T-helper 1 cell treated with Interleukin-12 subunit alpha and Interleukin-12 subunit beta and Interleukin-4 antibody, amounts not matched to agents 30 μg/mL and 1 μg/mL, for 36 hours (primary cell): ENCODE measurements at regions not wholly inside any gene's neighbourhood (a gene's known extent, or its start where the extent isn't known, plus 50 kb on each side); places are given as distances from the start of the nearest gene placed in this dataset.
"Not testable (repeated sequence)": the region's sequence is repeated elsewhere in the genome, so short reads cannot be mapped to it uniquely, and the experiment has no call there.

Source experiments
- H3K27ac Mint-ChIP-seq: one replicate; pipeline ENCODE4 v1.8.0; 2021; ENCODE audit warnings: mild to moderate bottlenecking, mixed read lengths
- H3K27me3 Mint-ChIP-seq: one replicate; pipeline ENCODE4 v1.8.0; 2021; ENCODE audit warnings: low read depth, mixed read lengths
- H3K36me3 Mint-ChIP-seq: one replicate; pipeline ENCODE4 v1.8.0; 2021; ENCODE audit warnings: low read depth, mixed read lengths
- H3K4me1 Mint-ChIP-seq: one replicate; pipeline ENCODE4 v1.8.0; 2021; ENCODE audit warnings: low read depth, mixed read lengths
- H3K4me3 Mint-ChIP-seq: one replicate; pipeline ENCODE4 v1.8.0; 2021; ENCODE audit warnings: mild to moderate bottlenecking, moderate library complexity, mixed read lengths
- H3K9me3 Mint-ChIP-seq: one replicate; pipeline ENCODE4 v1.8.0; 2021; ENCODE audit warnings: mixed read lengths

- Mint-ChIP-seq H3K4me3 (no peak overlapping the region), H3K27ac (no peak overlapping the region), H3K36me3 (no peaks in the 10 kb centered on the region), H3K9me3 (no peaks in the 10 kb centered on the region), H3K4me1 (no peaks in the 10 kb centered on the region), H3K27me3 (peaks cover 3% of the 10 kb centered on the region)
Measured at GRCh38 chr6:11486959-11487358, 50.6 kb upstream of the TMEM170B start.

GRCh38 chr6:11486486-11486885 is 51.1 kb upstream of the TMEM170B start:
- no peaks in the 10 kb centered on the region for H3K4me1 Mint-ChIP-seq
- no peak overlapping the region for H3K4me3 Mint-ChIP-seq
- H3K9me3 Mint-ChIP-seq, result no peaks in the 10 kb centered on the region
- H3K27ac Mint-ChIP-seq, result no peak overlapping the region
- peaks cover 3% of the 10 kb centered on the region for H3K27me3 Mint-ChIP-seq
- no peaks in the 10 kb centered on the region for H3K36me3 Mint-ChIP-seq

- Mint-ChIP-seq H3K27ac (no peak overlapping the region), H3K4me3 (no peak overlapping the region), H3K9me3 (no peaks in the 10 kb centered on the region), H3K27me3 (peaks cover 3% of the 10 kb centered on the region), H3K4me1 (no peaks in the 10 kb centered on the region), H3K36me3 (no peaks in the 10 kb centered on the region)
Measured at GRCh38 chr6:11486051-11486450, 51.5 kb upstream of the TMEM170B start.

- H3K9me3 Mint-ChIP-seq, result no peaks in the 10 kb centered on the region
- no peak overlapping the region for H3K4me3 Mint-ChIP-seq
- H3K4me1 Mint-ChIP-seq, result no peaks in the 10 kb centered on the region
- H3K27me3 Mint-ChIP-seq, result peaks cover 3% of the 10 kb centered on the region
- H3K27ac Mint-ChIP-seq, result no peak overlapping the region
- no peaks in the 10 kb centered on the region for H3K36me3 Mint-ChIP-seq
Measured at GRCh38 chr6:11485271-11485670, 52.3 kb upstream of the TMEM170B start.

- H3K4me1 Mint-ChIP-seq, result no peaks in the 10 kb centered on the region
- H3K36me3 Mint-ChIP-seq, result no peaks in the 10 kb centered on the region
- H3K4me3 Mint-ChIP-seq, result no peak overlapping the region
- no peaks in the 10 kb centered on the region for H3K9me3 Mint-ChIP-seq
- H3K27ac Mint-ChIP-seq, result no peak overlapping the region
- peaks cover 3% of the 10 kb centered on the region for H3K27me3 Mint-ChIP-seq
Measured at GRCh38 chr6:11484441-11484840, 53.1 kb upstream of the TMEM170B start.

GRCh38 chr6:11482616-11483015 is 54.9 kb upstream of the TMEM170B start:
- Mint-ChIP-seq H3K27ac (no peak overlapping the region), H3K4me3 (no peak overlapping the region), H3K27me3 (peaks cover 6% of the 10 kb centered on the region), H3K4me1 (no peaks in the 10 kb centered on the region), H3K9me3 (no peaks in the 10 kb centered on the region), H3K36me3 (no peaks in the 10 kb centered on the region)

- Mint-ChIP-seq H3K27ac (no peak overlapping the region), H3K9me3 (peaks cover 6% of the 10 kb centered on the region), H3K4me3 (no peak overlapping the region), H3K4me1 (no peaks in the 10 kb centered on the region), H3K36me3 (no peaks in the 10 kb centered on the region), H3K27me3 (peaks cover 20% of the 10 kb centered on the region)
Measured at GRCh38 chr6:11480541-11480940, 57.0 kb upstream of the TMEM170B start.

- Mint-ChIP-seq H3K9me3 (peaks cover 6% of the 10 kb centered on the region), H3K4me3 (no peak overlapping the region), H3K27me3 (peaks cover 25% of the 10 kb centered on the region), H3K4me1 (no peaks in the 10 kb centered on the region), H3K27ac (no peak overlapping the region), H3K36me3 (no peaks in the 10 kb centered on the region)
Measured at GRCh38 chr6:11479296-11479695, 58.3 kb upstream of the TMEM170B start.

GRCh38 chr6:11478586-11478985 is 59.0 kb upstream of the TMEM170B start:
- peaks cover 6% of the 10 kb centered on the region for H3K9me3 Mint-ChIP-seq
- no peaks in the 10 kb centered on the region for H3K4me1 Mint-ChIP-seq
- H3K4me3 Mint-ChIP-seq, result no peak overlapping the region
- no peaks in the 10 kb centered on the region for H3K36me3 Mint-ChIP-seq
- H3K27ac Mint-ChIP-seq, result no peak overlapping the region
- peaks cover 28% of the 10 kb centered on the region for H3K27me3 Mint-ChIP-seq

GRCh38 chr6:11475016-11475415 is 62.5 kb upstream of the TMEM170B start:
- Mint-ChIP-seq H3K4me3 (no peak overlapping the region), H3K36me3 (no peaks in the 10 kb centered on the region), H3K9me3 (peaks cover 6% of the 10 kb centered on the region), H3K27ac (no peak overlapping the region), H3K4me1 (no peaks in the 10 kb centered on the region), H3K27me3 (peaks cover 32% of the 10 kb centered on the region)

- Mint-ChIP-seq H3K36me3 (no peaks in the 10 kb centered on the region), H3K9me3 (peaks cover 6% of the 10 kb centered on the region), H3K4me3 (no peak overlapping the region), H3K27me3 (peaks cover 30% of the 10 kb centered on the region), H3K27ac (no peak overlapping the region), H3K4me1 (peaks cover 2% of the 10 kb centered on the region)
Measured at GRCh38 chr6:11473008-11473740, 64.4 kb upstream of the TMEM170B start.

GRCh38 chr6:11471261-11471660 is 66.3 kb upstream of the TMEM170B start:
- no peak overlapping the region for H3K4me3 Mint-ChIP-seq
- peaks cover 19% of the 10 kb centered on the region for H3K27me3 Mint-ChIP-seq
- no peaks in the 10 kb centered on the region for H3K9me3 Mint-ChIP-seq
- H3K27ac Mint-ChIP-seq, result no peak overlapping the region
- H3K36me3 Mint-ChIP-seq, result no peaks in the 10 kb centered on the region
- H3K4me1 Mint-ChIP-seq, result peaks cover 3% of the 10 kb centered on the region

- Mint-ChIP-seq H3K4me1 (peaks cover 3% of the 10 kb centered on the region), H3K4me3 (no peak overlapping the region), H3K36me3 (no peaks in the 10 kb centered on the region), H3K27ac (no peak overlapping the region), H3K27me3 (peaks cover 12% of the 10 kb centered on the region), H3K9me3 (no peaks in the 10 kb centered on the region)
Measured at GRCh38 chr6:11469684-11470083, 67.9 kb upstream of the TMEM170B start.

- H3K27me3 Mint-ChIP-seq, H3K9me3 Mint-ChIP-seq, H3K4me1 Mint-ChIP-seq, H3K27ac Mint-ChIP-seq, H3K36me3 Mint-ChIP-seq, H3K4me3 Mint-ChIP-seq: not testable (repeated sequence)
Measured at GRCh38 chr6:11468271-11468670, 69.3 kb upstream of the TMEM170B start.

- H3K36me3 Mint-ChIP-seq, result no peaks in the 10 kb centered on the region
- H3K4me1 Mint-ChIP-seq, result peaks cover 3% of the 10 kb centered on the region
- no peak overlapping the region for H3K4me3 Mint-ChIP-seq
- H3K27ac Mint-ChIP-seq, result no peak overlapping the region
- H3K9me3 Mint-ChIP-seq, result no peaks in the 10 kb centered on the region
- peaks cover 5% of the 10 kb centered on the region for H3K27me3 Mint-ChIP-seq
Measured at GRCh38 chr6:11467364-11467763, 70.2 kb upstream of the TMEM170B start.

GRCh38 chr6:11463398-11463780 is 74.2 kb upstream of the TMEM170B start:
- H3K4me1 Mint-ChIP-seq, result peaks cover 24% of the 10 kb centered on the region
- H3K27ac Mint-ChIP-seq, result no peak overlapping the region
- H3K4me3 Mint-ChIP-seq, result no peak overlapping the region

More at GRCh38 chr6:11463398-11463780, 74.2 kb upstream of the TMEM170B start:
- Mint-ChIP-seq H3K27me3 (no peaks in the 10 kb centered on the region), H3K36me3 (no peaks in the 10 kb centered on the region), H3K9me3 (no peaks in the 10 kb centered on the region)
